KMS-11 (cell line): ENCODE measurements at regions not wholly inside any gene's neighbourhood (a gene's known extent, or its start where the extent isn't known, plus 50 kb on each side); places are given as distances from the start of the nearest gene placed in this dataset.
"Not testable (repeated sequence)": the region's sequence is repeated elsewhere in the genome, so short reads cannot be mapped to it uniquely, and the experiment has no call there.

Experiments used
- H2AFZ ChIP-seq: fragments of 200-600 bp; sonication (generic); 2 replicates; pipeline ENCODE4 v1.6.1; 2016; ENCODE audit warnings: antibody characterized with exemption, mixed run types, low read depth
- H3K27ac ChIP-seq: fragments of 200-600 bp; sonication (generic); 2 replicates; pipeline ENCODE4 v1.6.1; 2016; ENCODE audit warnings: mild to moderate bottlenecking, mixed run types
- H3K27me3 ChIP-seq: fragments of 200-600 bp; sonication (generic); 2 replicates; pipeline ENCODE4 v1.6.1; 2017; ENCODE audit warnings: mild to moderate bottlenecking, low read depth, mixed run types, moderate library complexity; ENCODE audit not compliant: insufficient read depth
- H3K36me3 ChIP-seq: fragments of 200-600 bp; sonication (generic); 2 replicates; pipeline ENCODE4 v1.6.1; 2017; ENCODE audit warnings: mild to moderate bottlenecking, mixed run types; ENCODE audit not compliant: insufficient read depth
- H3K4me1 ChIP-seq: fragments of 200-600 bp; sonication (generic); 2 replicates; pipeline ENCODE4 v1.6.1; 2016; ENCODE audit warnings: mild to moderate bottlenecking, low read depth, mixed run types; ENCODE audit not compliant: poor library complexity, severe bottlenecking
- H3K4me2 ChIP-seq: fragments of 200-600 bp; sonication (generic); 2 replicates; pipeline ENCODE4 v1.7.0; 2016; ENCODE audit warnings: mild to moderate bottlenecking, mixed run types
- H3K4me3 ChIP-seq: fragments of 200-600 bp; sonication (generic); IDR thresholded peaks from 2 replicates; pipeline ENCODE4 v1.6.1; 2017; ENCODE audit warnings: low read depth, low read length, mixed read lengths; ENCODE audit not compliant: insufficient read depth
- H3K79me2 ChIP-seq: fragments of 200-600 bp; sonication (generic); 2 replicates; pipeline ENCODE4 v1.6.1; 2016; ENCODE audit warnings: low read depth, mixed run types; ENCODE audit not compliant: insufficient read depth
- H3K9ac ChIP-seq: fragments of 200-600 bp; sonication (generic); 2 replicates; pipeline ENCODE4 v1.6.1; 2016; ENCODE audit warnings: mild to moderate bottlenecking, mixed run types
- H4K20me1 ChIP-seq: fragments of 200-600 bp; sonication (generic); 2 replicates; pipeline ENCODE4 v1.6.1; 2016; ENCODE audit warnings: mild to moderate bottlenecking, mixed run types; ENCODE audit not compliant: insufficient read depth
- TF ChIP-seq, protein P1 (sequence below): fragments of 200-600 bp; sonication (generic); conservative IDR thresholded peaks from 2 replicates; pipeline ENCODE4 v1.6.1; 2017; ENCODE audit warnings: low read depth, mild to moderate bottlenecking, antibody characterized with exemption, low read length, moderate library complexity, mixed read lengths

DNA sequence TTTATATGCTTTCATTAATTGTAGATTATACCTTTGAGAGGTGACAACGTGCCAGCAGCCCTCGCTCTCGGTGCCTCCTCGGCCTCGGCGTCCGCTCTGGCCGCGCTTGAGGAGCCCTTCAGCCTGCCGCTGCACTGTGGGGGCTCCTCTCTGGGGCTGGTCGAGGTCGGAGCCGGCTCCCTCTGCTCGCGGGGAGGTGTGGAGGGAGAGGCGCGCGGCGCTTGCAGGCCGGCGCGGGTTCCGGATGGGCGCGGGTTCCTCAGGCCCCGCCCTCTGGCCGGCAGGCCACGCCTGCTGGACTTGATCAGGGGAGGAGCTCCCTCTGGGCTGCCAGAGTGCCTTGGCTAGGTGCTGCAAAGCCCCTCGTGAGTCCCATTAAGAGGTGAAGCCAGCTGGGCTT lies 321.1 kb upstream of the PCDH18 start:
- H3K36me3 ChIP-seq: no peaks in the 10 kb centered on the region
- no peak overlapping the region for H3K4me3 ChIP-seq

DNA sequence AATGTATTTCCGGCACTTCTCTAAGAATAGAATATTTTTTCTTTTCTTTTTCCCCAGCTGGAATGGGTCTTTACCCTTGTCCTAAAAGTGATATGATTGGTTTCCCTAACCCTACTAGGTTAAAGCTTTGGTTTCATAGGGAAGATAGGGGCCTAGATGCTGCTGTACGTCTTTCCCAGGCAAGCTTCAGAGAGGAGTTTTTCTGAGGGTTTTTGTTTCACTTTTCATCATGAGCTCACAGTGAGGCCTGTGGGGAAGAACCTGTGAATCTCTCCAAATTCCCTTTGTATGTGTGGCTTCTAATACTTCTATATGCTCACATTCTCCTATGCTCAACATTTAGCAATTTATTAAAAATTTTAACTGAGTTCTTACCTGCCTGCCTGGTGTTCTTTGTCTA lies 320.0 kb upstream of the PCDH18 start:
- Histone ChIP-seq H4K20me1 (no peaks in the 10 kb centered on the region), H3K9ac (no peak overlapping the region), H3K36me3 (no peaks in the 10 kb centered on the region), H3K27ac (no peak overlapping the region), H2AFZ (no peak overlapping the region), H3K4me1 (no peaks in the 10 kb centered on the region), H3K4me3 (no peak overlapping the region), H3K4me2 (no peak overlapping the region), H3K27me3 (no peaks in the 10 kb centered on the region), H3K79me2 (no peaks in the 10 kb centered on the region)
- TF ChIP-seq, protein P1, sequence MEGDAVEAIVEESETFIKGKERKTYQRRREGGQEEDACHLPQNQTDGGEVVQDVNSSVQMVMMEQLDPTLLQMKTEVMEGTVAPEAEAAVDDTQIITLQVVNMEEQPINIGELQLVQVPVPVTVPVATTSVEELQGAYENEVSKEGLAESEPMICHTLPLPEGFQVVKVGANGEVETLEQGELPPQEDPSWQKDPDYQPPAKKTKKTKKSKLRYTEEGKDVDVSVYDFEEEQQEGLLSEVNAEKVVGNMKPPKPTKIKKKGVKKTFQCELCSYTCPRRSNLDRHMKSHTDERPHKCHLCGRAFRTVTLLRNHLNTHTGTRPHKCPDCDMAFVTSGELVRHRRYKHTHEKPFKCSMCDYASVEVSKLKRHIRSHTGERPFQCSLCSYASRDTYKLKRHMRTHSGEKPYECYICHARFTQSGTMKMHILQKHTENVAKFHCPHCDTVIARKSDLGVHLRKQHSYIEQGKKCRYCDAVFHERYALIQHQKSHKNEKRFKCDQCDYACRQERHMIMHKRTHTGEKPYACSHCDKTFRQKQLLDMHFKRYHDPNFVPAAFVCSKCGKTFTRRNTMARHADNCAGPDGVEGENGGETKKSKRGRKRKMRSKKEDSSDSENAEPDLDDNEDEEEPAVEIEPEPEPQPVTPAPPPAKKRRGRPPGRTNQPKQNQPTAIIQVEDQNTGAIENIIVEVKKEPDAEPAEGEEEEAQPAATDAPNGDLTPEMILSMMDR: no peak

More for the DNA sequence above, 321.1 kb upstream of the PCDH18 start:
- Histone ChIP-seq H4K20me1 (no peaks in the 10 kb centered on the region), H3K9ac (no peak overlapping the region), H3K79me2 (no peaks in the 10 kb centered on the region), H3K27ac (no peak overlapping the region), H3K4me1 (no peaks in the 10 kb centered on the region), H2AFZ (no peak overlapping the region), H3K4me2 (no peak overlapping the region), H3K27me3 (no peaks in the 10 kb centered on the region)
- TF ChIP-seq, protein P1: no peak

DNA sequence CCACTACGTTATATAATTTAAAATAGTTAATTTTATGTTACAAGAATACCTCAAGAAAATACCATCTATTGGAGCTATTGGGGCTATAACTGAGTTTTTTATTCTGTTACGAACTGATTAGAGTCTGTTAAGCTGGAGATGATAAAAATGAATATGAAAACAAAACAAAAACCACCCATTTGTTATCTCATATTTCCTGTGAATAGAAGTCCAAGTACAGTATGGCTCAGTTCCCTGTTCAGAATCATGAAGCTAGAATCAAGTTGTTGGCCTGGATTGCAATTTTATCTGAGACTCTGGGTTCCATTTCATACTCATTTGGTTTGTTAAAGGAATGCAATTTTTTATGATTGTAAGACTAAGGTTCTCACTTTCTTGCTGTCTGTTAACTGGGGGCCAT lies 319.1 kb upstream of the PCDH18 start:
- no peak overlapping the region for H3K4me3 ChIP-seq
- no peak overlapping the region for H2AFZ ChIP-seq
- no peaks in the 10 kb centered on the region for H3K27me3 ChIP-seq
- no peak overlapping the region for H3K4me2 ChIP-seq
- no peak overlapping the region for H3K27ac ChIP-seq
- no peak overlapping the region for H3K9ac ChIP-seq
- H4K20me1 ChIP-seq: no peaks in the 10 kb centered on the region
- TF ChIP-seq, protein P1: no peak
- no peaks in the 10 kb centered on the region for H3K4me1 ChIP-seq
- no peaks in the 10 kb centered on the region for H3K36me3 ChIP-seq
- no peaks in the 10 kb centered on the region for H3K79me2 ChIP-seq

DNA sequence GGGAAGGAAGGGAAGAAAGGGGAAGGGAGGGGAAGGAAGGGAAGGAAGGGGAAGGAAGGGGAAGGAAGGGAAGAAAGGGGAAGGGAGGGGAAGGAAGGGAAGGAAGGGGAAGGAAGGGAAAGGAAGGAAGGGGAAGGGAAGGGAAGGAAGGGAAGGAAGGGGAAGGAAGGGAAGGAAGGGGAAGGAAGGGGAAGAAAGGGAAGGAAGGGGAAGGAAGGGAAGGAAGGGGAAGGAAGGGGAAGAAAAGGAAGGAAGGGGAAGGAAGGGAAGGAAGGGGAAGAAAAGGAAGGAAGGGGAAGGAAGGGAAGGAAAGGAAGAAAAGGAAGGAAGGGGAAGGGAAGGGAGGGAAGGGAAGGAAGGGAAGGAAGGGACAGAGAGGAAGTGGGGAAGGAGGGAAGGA lies 295.7 kb upstream of the PCDH18 start:
- not testable (repeated sequence) for H4K20me1 ChIP-seq, H3K27ac ChIP-seq, H3K4me1 ChIP-seq, H3K9ac ChIP-seq, H2AFZ ChIP-seq, H3K4me3 ChIP-seq, H3K79me2 ChIP-seq, H3K36me3 ChIP-seq, H3K27me3 ChIP-seq, H3K4me2 ChIP-seq

DNA sequence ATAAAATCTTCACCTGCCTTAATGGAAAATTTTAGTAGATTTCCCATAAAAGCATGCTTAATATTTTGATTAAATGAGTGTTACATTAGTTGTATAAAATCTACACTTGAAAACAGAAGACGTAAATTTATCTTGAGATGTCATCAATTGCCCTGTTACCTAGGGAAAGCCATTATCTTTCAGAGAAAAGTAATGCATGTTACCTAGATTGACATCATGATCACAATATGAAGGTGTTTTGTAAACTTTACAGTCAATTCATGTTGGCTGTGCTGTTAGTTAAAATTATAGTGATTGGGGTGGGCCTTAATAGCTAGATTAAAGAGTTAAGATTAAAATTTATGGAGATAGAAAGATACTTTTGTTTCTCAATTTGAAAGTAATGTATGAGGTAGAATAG lies 293.2 kb upstream of the PCDH18 start:
- H3K9ac ChIP-seq: no peak overlapping the region
- H3K36me3 ChIP-seq: no peaks in the 10 kb centered on the region
- H3K4me2 ChIP-seq: no peak overlapping the region
- TF ChIP-seq, protein P1: no peak
- no peaks in the 10 kb centered on the region for H3K27me3 ChIP-seq
- H3K4me3 ChIP-seq: no peak overlapping the region
- H3K4me1 ChIP-seq: no peaks in the 10 kb centered on the region
- H4K20me1 ChIP-seq: no peaks in the 10 kb centered on the region
- no peak overlapping the region for H3K27ac ChIP-seq
- H2AFZ ChIP-seq: no peak overlapping the region
- no peaks in the 10 kb centered on the region for H3K79me2 ChIP-seq
